Skeletal muscle satellite cell (primary cell): ENCODE measurements at regions not wholly inside any gene's neighbourhood (a gene's known extent, or its start where the extent isn't known, plus 50 kb on each side); places are given as distances from the start of the nearest gene placed in this dataset.
"Not testable (repeated sequence)": the region's sequence is repeated elsewhere in the genome, so short reads cannot be mapped to it uniquely, and the experiment has no call there.

Source experiments
- H3K27me3 ChIP-seq: 2 replicates; pipeline ENCODE4 v1.7.0; 2013; ENCODE audit warnings: low read length; ENCODE audit not compliant: control insufficient read depth, insufficient read depth
- H3K36me3 ChIP-seq: 2 replicates; pipeline ENCODE4 v1.7.0; 2013; ENCODE audit warnings: mild to moderate bottlenecking, control low read depth, low read length; ENCODE audit not compliant: insufficient read depth
- H3K4me1 ChIP-seq: 2 replicates; pipeline ENCODE4 v1.7.0; 2013; ENCODE audit warnings: low read length; ENCODE audit not compliant: control insufficient read depth, insufficient read depth
- H3K4me2 ChIP-seq: 2 replicates; pipeline ENCODE4 v1.7.0; 2013; ENCODE audit warnings: mild to moderate bottlenecking, low read length
- H3K4me3 ChIP-seq: 2 replicates; pipeline ENCODE4 v1.7.0; 2013; ENCODE audit warnings: low read length
- H3K9ac ChIP-seq: 2 replicates; pipeline ENCODE4 v1.7.0; 2013; ENCODE audit warnings: mild to moderate bottlenecking, low read depth, low read length, moderate library complexity
- H3K9me3 ChIP-seq: replicated peaks from 2 replicates; pipeline ENCODE4 v1.7.0; 2013; ENCODE audit warnings: mild to moderate bottlenecking, control low read depth, low read length

- H3K9ac ChIP-seq, result no peak overlapping the region
- H3K4me2 ChIP-seq, result no peak overlapping the region
- H3K9me3 ChIP-seq, result no peaks in the 10 kb centered on the region
- no peak overlapping the region for H3K4me3 ChIP-seq
- H3K27me3 ChIP-seq, result peaks cover 9% of the 10 kb centered on the region
- peaks cover 4% of the 10 kb centered on the region for H3K4me1 ChIP-seq
- no peaks in the 10 kb centered on the region for H3K36me3 ChIP-seq
Observed at GRCh38 chr5:77867194-77867691, 91.1 kb upstream of the TBCA start.

- H3K4me1 ChIP-seq, result peaks cover 4% of the 10 kb centered on the region
- no peak overlapping the region for H3K4me2 ChIP-seq
- peaks cover 12% of the 10 kb centered on the region for H3K27me3 ChIP-seq
- H3K36me3 ChIP-seq, result no peaks in the 10 kb centered on the region
- H3K9me3 ChIP-seq, result no peaks in the 10 kb centered on the region
- no peak overlapping the region for H3K9ac ChIP-seq
- no peak overlapping the region for H3K4me3 ChIP-seq
Observed at GRCh38 chr5:77866198-77866597, 90.1 kb upstream of the TBCA start.

GRCh38 chr5:77864997-77865396 lies 88.9 kb upstream of the TBCA start:
- Histone ChIP-seq H3K36me3 (no peaks in the 10 kb centered on the region), H3K9me3 (no peaks in the 10 kb centered on the region), H3K9ac (no peak overlapping the region), H3K4me2 (no peak overlapping the region), H3K27me3 (peaks cover 12% of the 10 kb centered on the region), H3K4me1 (peaks cover 4% of the 10 kb centered on the region), H3K4me3 (no peak overlapping the region)

- Histone ChIP-seq H3K4me2 (no peak overlapping the region), H3K4me1 (peaks cover 10% of the 10 kb centered on the region), H3K9ac (no peak overlapping the region), H3K9me3 (no peaks in the 10 kb centered on the region), H3K36me3 (no peaks in the 10 kb centered on the region), H3K4me3 (no peak overlapping the region), H3K27me3 (peaks cover 12% of the 10 kb centered on the region)
Observed at GRCh38 chr5:77863181-77863580, 87.0 kb upstream of the TBCA start.

- H3K4me1 ChIP-seq, result peaks cover 5% of the 10 kb centered on the region
- H3K9ac ChIP-seq, result no peak overlapping the region
- H3K36me3 ChIP-seq, result no peaks in the 10 kb centered on the region
- H3K4me3 ChIP-seq, result no peak overlapping the region
- no peak overlapping the region for H3K4me2 ChIP-seq
- H3K27me3 ChIP-seq, result peaks cover 12% of the 10 kb centered on the region
- H3K9me3 ChIP-seq, result no peaks in the 10 kb centered on the region
Observed at GRCh38 chr5:77861576-77861975, 85.4 kb upstream of the TBCA start.

GRCh38 chr5:77859306-77859705 lies 83.2 kb upstream of the TBCA start:
- H3K36me3 ChIP-seq, result no peaks in the 10 kb centered on the region
- no peak overlapping the region for H3K9ac ChIP-seq
- peaks cover 12% of the 10 kb centered on the region for H3K27me3 ChIP-seq
- H3K4me1 ChIP-seq, result peaks cover 5% of the 10 kb centered on the region
- no peak overlapping the region for H3K4me3 ChIP-seq
- no peaks in the 10 kb centered on the region for H3K9me3 ChIP-seq
- peak overlapping the region; percentile 37 for H3K4me2 ChIP-seq

- not testable (repeated sequence) for H3K36me3 ChIP-seq, H3K4me3 ChIP-seq, H3K9me3 ChIP-seq, H3K4me2 ChIP-seq, H3K9ac ChIP-seq, H3K4me1 ChIP-seq
- peaks cover 11% of the 10 kb centered on the region for H3K27me3 ChIP-seq
Observed at GRCh38 chr5:77858678-77859077, 82.5 kb upstream of the TBCA start.

- Histone ChIP-seq H3K36me3 (no peaks in the 10 kb centered on the region), H3K27me3 (peaks cover 10% of the 10 kb centered on the region), H3K4me1 (peaks cover 16% of the 10 kb centered on the region), H3K4me2 (no peak overlapping the region), H3K9ac (no peak overlapping the region), H3K4me3 (no peak overlapping the region), H3K9me3 (no peaks in the 10 kb centered on the region)
Observed at GRCh38 chr5:77855369-77855768, 79.2 kb upstream of the TBCA start.

GRCh38 chr5:77853353-77853907 lies 77.3 kb upstream of the TBCA start:
- H3K36me3 ChIP-seq, result no peaks in the 10 kb centered on the region
- peaks cover 11% of the 10 kb centered on the region for H3K4me1 ChIP-seq
- no peak overlapping the region for H3K4me2 ChIP-seq
- H3K27me3 ChIP-seq, result peaks cover 10% of the 10 kb centered on the region
- no peak overlapping the region for H3K4me3 ChIP-seq
- H3K9me3 ChIP-seq, result no peaks in the 10 kb centered on the region
- no peak overlapping the region for H3K9ac ChIP-seq

GRCh38 chr5:77852514-77853352 lies 76.6 kb upstream of the TBCA start:
- H3K27me3 ChIP-seq, result peaks cover 10% of the 10 kb centered on the region
- no peaks in the 10 kb centered on the region for H3K36me3 ChIP-seq
- H3K4me3 ChIP-seq, result peak overlapping the region; percentile 75
- H3K4me1 ChIP-seq, result peaks cover 11% of the 10 kb centered on the region
- peak overlapping the region; percentile 75 for H3K9ac ChIP-seq
- H3K4me2 ChIP-seq, result peak overlapping the region; percentile 84
- no peaks in the 10 kb centered on the region for H3K9me3 ChIP-seq

- Histone ChIP-seq H3K36me3 (no peaks in the 10 kb centered on the region), H3K9me3 (no peaks in the 10 kb centered on the region), H3K4me3 (peak overlapping the region; percentile 75), H3K9ac (peak overlapping the region; percentile 75), H3K4me1 (peaks cover 11% of the 10 kb centered on the region), H3K27me3 (peaks cover 10% of the 10 kb centered on the region), H3K4me2 (peak overlapping the region; percentile 84)
Observed at GRCh38 chr5:77852068-77852513, 76.0 kb upstream of the TBCA start.
